ENCODE measurements at regions not wholly inside any gene's neighbourhood (a gene's known extent, or its start where the extent isn't known, plus 50 kb on each side); places are given as distances from the start of the nearest gene placed in this dataset.

DNA sequence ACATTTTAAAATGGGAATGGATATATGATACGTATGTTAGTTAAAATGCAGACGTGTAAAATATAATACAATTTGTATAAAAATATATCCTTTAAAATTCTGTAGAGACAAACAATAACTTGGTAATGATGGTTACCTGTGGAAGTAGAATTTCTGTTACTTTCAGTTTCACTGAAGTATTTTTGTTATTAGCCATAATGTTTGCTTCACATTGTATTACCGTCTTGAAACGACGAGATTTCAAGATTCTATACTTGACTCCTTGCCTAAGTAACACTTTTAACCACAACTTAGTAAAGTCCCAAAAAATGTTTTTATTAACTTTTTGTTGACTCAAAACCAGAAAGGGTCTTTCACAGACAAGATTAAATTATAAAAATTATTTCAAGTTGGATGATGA, 488.3 kb upstream of the VRK2 start:
- no peak for DNase-seq (ENCODE audit: low read depth)

DNA sequence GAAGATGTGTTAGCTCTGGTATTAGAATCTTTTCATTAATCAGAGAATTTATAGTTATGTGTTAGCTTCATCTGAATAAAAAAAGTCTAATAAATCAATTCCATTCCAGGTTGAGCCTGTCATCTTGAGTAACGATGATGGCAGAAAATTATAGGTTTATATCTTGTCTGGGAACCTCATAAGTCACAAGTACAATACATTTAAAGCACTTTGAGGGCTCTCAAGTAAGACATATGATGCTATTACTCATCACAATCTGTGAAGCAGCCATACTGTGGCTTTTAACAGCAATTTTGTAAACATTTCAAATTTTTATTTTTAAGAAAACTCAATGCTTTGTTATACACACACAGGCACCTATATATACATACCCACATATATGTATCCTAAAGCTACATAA, 484.1 kb upstream of the VRK2 start:
- no peak for DNase-seq (ENCODE audit: low read depth)

DNA sequence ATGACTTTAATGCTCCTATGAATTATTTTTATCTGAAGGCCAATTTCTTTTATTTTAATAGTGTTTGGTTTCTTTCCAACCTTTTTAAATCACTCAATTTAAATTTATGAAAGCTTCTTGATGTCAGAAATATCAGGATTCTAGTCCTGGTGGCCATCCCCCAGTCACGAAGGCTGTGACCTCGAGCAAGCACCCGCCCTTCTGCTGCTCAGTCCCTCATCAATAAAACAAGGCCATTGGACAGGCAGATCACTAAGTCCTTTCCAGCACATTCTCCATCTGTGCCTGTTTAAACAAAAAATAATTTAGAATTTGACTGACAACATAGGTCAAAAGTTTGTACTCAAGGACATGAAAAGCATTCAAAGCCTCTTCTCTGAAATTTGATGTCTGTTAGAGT, 483.6 kb upstream of the VRK2 start:
- DNase-seq (ENCODE audit: low read depth) = no peak

DNA sequence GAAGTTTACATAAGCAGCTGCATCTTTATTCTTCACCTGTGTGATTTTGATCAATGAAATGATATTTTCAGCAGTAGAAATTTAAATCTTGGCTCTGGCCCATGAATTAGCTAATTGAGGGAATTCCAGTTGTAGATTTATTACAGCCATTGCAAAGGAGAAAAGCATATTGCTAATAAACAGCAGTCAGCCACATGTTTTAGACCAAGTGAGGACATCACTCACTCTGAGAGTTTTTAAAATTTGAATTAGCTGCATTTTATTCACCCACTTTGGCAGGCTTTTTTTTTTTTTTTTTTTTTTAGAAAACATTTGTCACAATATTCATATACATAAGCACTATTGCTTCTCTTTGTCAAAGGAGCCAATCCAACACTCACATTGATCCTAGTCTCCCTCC, 479.4 kb upstream of the VRK2 start:
- DNase-seq (ENCODE audit: low read depth) = no peak

DNA sequence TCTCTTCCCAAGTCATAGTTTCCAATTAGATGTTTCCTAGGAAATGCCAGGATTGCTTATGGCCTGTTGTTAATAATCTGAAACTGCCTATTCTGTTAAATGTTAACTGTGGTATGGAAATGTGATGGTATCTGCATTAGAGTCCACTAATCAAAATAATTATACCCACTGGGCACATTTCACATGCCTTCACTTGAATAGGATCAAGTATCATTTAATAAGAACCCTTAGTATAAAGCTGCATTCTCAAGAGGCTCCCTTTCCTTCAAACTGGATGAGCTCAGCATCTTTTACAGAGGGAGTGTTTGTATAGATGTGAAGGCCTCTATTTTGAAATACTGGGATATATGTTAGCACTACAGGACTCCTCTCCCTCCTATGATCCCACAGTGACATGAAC, 477.2 kb upstream of the VRK2 start:
- no peak for DNase-seq (ENCODE audit: low read depth)

DNA sequence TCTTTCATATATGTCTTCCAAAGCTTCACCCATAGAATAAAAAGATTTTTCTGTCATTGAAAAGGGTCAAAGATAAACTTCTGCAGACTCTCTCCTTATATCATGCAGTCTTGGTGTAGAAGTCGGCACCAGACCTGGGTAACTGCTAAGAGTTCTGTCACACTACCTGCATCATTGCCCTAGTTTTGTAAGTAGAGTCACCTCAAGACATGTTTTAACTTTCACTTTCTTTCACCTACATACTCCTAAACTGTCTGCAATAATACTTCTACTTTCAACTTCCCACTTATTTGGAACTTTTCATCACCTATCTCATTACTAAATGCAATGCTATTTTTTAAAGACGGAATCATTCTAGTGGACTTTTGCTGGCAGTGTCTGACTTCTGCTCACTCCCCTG, 475.6 kb upstream of the VRK2 start:
- no peak for DNase-seq (ENCODE audit: low read depth)

DNA sequence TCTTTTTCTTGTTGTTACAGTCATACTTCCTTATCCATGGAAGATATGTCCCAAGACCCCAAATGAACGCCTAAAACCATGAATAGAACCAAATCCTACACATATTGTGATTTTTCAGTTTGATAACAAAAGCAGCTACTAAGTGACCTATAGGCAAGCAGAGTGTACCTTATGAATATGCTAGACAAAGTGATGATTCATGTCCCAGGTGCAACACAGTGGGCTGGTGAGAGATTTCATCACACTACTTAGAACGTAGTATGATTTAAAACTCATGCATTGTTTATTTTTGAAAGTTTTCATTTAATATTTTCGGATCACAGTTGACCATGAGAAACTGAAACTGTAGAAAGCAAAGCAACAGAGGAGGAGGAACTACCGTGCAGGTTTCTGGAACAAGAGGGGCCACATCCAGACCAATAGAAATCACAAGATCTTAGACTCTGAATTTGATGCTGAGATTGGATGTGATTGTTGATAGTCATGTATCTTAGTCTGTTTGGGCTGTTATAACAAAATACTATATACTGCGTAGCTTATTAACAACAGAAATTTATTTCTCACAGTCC, 470.8 kb upstream of the VRK2 start:
- no peak for DNase-seq (ENCODE audit: low read depth)

DNA sequence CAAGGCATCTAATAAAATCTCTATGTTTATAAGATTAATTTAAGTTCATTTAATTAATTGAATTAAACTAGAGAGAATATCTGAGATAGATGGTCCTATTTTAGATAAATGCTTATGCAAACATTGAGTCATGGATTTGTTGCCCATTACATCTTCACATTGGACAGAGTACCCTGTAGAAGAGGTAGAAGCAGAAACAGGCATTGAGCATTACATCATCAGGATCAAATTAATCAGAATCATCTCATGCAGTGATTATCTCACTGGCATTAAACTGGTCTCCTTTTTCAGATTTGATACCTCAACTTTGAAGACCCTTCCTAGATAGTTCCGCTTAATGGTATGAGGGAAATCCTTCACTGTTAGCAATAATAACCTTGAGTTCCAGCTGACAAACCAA, 469.6 kb upstream of the VRK2 start:
- no peak for DNase-seq (ENCODE audit: low read depth)

DNA sequence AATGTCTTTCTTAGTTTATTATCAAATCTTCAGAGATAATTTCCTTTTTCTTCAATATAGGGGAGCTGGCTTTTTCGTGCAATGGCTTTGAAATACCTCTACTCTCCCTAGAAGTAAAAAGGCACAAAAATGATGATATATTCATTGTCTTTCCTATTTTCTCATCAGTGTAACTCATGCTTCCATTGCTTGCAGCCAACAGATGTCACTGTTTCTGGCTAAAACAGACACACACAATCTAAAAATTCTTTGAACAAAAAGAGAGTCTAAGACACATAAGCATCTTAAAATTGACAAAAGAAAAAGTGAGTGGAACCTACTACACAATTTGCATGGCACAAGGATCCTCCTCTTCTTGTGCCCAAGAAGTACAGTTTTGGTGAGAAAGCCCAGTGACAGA, 448.7 kb upstream of the VRK2 start:
- no peak for DNase-seq (ENCODE audit: low read depth)

DNA sequence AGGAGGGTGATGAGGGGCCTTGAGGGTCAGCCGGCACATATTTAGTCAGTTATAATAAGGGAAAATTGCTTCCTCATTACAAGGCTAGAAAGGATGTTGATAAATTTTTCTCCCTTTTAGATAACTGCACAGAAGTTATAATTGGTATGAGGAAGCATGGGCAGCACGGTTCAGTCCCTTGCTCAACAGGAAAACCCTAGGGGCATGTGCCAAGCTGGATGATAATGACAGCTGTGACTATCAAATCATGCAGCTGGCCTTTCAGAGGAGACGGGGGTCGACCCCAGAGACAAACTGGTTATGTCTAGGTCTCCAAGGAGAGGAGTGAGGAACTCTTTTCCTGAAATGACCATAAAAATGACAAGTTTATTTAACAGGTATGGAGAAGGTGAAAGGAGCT, 448.1 kb upstream of the VRK2 start:
- DNase-seq (ENCODE audit: low read depth) = no peak

DNA sequence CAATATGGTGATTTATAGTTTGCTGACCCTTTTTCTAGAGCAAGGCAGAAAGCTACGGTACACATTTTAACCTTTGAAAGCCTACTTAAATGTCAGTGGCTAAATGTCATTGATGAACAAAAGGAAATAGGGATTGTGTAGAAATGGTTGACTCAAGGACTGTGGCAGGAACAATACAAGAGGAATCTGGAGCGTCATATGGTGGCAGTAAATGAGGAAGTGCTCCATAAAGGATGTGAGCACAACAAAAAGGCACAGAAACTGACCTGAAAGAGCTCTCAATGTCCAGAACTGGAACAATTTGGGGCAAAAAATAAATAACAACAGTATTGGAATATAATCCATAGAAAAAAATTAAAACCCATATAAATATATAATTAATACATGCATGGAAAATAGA, 443.9 kb upstream of the VRK2 start:
- no peak for DNase-seq (ENCODE audit: low read depth)

DNA sequence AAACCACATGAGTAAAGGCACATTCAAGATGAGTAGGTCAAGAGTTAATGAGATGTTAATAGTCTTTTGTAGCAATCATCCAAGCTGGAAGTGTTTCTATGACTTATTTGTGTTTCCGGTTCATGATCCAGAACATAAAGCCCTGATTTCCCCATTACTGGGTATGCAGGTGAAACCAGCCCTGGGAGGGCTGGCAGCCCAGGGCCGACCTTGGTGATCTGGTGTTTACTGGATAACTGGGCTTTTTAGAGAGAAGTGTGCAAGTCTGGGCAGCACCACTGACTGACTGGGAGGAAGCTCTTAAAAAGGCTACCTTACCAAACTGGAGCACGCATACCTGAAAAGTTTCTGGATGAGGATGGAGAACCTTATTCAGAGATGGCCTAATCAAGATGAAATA, 431.6 kb upstream of the VRK2 start:
- DNase-seq (ENCODE audit: low read depth) = no peak

DNA sequence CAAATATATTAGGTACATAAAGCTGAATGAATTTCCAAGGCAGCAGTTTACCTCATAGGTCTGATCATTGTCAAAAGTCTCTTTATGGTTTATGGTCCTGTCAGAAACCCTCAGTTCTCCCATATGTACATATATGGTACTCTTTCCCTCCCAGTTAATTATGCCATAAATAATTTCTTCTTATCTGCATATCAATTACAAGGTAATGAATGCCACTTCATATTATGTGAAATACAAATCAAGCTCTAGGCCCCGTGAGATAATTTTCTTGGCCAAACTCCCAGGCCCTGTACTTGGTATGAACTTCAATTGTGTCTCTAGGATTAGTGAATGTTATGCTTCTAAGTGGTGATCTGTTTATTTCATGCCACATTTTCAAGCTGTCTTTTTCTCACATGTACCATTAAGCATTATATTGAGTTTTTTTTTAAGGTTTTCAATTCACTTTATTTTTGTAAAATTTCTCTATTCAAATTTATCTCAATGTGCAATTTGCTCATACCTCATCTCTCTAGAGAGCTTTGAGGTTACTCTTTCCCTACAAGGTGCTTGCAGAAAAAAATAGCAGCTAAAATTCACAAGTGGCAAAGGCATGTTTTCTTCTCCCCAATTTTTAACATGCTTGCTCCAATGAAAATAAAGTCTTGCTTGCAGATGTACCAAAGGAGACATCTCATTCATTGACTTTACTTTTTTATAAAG, 430.6 kb upstream of the VRK2 start:
- peak; percentile 7 for DNase-seq (ENCODE audit: low read depth)

DNA sequence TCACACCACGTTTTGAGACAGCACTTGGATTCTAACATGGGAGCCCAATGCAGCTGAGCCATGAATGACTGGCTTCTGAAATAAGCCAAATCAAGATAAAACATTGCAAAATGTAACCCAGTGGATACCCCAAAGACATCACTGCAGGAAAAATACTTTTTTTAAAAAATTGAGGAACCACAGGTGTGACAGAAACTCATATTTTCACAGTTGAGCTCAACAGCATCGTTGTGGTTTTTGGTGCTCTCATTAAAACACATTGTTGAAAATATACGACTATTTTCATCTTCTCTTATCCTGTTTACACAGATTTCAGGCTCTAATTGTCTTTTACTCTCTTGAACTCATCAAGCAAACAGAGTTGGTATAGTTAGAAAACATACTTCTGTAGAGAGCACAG, 429.3 kb upstream of the VRK2 start:
- no peak for DNase-seq (ENCODE audit: low read depth)

DNA sequence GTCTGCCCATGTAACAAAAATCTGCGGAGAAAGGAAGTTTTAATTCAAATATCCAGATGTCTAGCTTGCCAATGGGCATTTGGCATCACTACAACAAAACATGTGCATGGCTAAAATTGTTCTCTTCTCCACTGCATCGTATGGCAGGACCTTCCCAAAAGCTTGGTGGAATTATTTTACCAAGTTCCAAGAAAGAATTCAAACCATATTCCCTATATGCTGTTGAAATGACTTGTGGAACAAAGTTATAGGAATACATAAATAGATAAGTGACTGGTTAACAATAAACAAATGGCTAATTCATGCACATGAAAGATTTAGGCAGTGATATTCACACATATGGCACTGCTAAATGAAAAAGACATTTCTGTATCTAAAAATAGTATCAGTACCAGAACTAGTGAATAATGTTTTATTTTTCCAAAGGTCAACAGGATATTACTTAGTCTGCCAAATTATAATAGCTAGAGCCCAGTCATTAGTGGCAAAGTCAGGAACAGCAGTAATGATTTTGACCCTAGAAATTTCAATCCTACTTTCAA, 425.4 kb upstream of the VRK2 start:
- no peak for DNase-seq (ENCODE audit: low read depth)

DNA sequence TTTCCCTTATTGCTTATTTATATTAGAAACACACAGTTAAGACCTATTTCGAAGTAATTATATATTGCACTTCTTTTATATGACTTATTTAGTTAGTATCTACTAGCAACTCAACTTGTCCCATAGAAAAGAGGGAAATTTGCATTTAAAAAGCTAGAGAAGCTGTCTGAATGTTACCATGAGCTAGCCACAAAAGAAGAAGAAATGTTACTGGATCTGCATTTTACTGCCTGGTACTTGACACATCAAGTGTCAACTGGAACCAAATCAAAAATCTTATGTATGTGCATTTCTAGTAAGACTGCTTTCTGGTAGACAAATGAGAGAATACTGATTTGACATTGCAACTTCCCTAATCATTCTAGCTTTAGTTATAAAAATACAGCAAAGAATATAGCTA, 424.6 kb upstream of the VRK2 start:
- DNase-seq (ENCODE audit: low read depth) = no peak

DNA sequence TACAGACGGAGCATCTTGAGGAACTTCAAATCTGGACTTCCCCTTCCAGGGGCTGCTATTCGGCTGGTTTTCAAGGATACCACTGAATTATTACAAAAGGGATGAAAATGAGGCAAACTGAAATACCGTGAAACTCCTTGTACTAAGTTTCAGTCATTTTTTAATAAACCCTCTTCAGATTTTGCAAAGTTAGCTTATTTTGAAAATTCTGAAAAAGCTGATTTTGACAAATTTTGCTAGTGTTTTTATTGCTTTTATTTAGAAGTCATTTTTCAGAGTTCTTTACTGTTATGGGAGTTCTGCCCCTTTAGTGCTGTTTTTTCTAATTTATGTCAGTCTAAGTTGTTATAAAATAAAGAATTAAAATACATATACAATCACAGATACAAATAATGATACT, 390.4 kb upstream of the VRK2 start:
- DNase-seq (ENCODE audit: low read depth) = no peak

DNA sequence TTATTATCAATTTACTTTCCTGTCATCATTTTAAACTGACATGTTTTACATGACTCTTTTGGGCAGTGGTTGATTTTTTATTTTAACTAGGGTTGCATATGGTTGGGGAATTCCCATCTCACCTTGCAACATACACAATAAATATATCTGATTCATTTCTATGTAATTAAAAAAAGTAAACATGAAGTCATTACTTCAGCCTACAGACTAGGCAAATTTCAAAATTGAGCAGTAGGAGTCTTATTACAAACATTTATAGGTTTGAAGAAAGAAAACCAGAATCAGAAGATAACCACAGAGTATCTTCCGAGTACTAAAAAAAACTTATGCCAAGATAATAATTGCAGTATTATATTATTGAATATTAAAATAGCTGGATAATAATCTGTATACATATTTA, 377.0 kb upstream of the VRK2 start:
- DNase-seq (ENCODE audit: low read depth) = no peak

DNA sequence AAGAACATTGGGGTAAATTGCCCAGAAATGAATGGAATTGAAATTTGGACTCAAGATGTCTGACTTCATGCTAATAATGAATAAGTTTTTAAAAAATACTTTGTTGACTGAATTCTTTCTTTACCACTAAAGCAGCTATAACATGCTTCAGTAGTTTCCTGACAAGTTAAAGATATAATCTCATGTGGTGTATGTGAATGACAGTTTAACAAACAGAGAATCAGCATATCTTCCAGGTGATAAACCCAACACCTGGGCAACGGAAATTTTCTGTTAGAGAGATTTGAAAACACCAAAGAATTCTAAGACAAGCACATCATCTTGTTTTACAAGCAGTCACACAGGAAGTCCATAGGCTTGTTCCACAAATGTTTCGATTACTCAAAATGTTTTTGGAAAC, 372.6 kb upstream of the VRK2 start:
- DNase-seq (ENCODE audit: low read depth) = no peak

DNA sequence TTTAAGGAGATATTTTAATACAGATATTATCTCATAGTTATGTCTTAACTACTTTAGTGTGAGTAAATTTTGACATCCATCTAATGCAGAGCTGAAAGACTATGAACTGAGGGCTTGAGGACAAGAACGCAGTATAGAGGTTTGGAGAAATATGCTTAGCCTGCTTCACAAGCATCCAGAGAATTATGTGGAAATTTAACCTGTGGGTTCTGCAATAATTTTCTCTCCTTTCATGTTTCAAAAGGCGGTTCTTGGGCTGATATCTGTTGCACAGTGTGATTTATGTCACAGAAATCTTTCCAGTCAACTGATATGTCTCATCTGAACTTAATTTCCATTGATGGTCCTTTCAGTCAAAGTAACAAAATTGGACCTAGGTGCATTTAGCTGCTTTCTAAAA, 371.9 kb upstream of the VRK2 start:
- no peak for DNase-seq (ENCODE audit: low read depth)

DNA sequence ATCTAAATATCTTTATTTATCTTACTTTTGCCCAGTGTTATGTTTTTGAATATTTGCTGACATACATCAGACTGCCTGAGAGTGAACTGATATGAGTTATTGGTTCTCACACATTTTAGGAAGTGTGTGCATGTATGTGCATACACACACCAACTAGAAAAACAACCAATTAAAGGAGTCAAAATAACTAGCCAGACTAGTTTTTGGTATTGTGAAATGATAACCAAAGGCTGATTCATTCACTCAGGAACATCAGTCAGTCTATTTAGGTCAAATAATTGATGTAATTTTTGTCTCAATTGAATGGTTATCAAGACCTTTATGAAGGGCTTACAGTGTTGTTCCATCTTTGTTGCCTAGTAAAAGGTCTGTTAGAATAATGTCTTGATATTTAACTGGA, 369.3 kb upstream of the VRK2 start:
- DNase-seq (ENCODE audit: low read depth) = no peak

DNA sequence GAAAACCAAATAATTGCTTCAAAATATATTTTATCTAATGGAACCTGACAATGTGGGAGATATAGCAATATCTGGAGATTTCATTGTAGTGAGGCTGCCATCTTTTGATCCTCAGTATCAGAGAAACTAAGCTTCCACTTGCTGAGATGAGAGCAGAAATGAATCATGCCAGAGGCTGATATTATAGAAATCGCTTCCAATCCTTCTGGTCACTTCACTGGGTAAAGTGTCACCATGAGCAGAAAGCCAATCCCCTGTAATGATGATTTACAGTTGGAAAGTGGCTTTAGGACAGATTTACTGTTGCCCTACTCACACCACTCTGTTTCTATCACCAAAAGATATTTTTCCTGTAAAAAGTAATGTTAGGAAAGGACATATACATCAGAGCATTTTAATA, 365.0 kb upstream of the VRK2 start:
- DNase-seq (ENCODE audit: low read depth) = no peak

DNA sequence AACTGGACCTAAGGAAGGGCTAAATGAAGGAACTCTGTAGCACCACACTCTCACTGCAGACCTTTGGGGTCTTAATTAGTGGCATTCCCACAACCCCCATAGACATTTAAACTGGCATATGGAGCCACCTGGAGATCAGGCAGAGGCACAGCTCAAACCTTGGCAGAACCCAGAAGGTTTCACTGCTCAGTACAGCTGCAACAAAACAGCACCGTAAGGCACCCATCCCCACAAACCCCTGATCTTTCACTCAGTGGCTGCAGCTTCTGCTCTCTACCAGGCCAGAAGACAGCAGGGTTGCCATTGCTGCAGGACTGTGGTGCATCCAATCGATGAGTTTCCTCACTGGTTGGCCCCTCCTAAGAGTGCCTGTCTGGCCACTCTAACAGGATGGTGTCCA, 361.6 kb upstream of the VRK2 start:
- DNase-seq (ENCODE audit: low read depth) = no peak

DNA sequence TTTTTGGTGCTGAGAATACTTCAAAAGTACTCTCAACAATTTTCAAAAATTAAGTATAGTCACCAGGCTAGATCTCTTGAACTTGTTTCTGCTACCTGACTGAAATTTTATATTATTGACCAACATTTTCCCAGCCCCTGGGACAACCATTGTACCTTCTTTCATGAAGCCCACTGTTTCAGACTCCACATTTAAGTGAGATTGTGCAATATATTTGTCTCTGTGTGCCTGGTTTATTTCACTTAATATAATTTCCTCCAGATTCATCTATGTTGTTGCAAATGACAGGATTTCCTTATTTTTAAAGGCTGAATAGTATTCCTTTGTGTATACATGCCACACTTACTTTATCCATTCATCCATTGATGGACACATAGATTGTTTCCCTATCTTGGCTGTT, 354.2 kb upstream of the VRK2 start:
- DNase-seq (ENCODE audit: low read depth) = no peak

Measured in myocyte (in vitro differentiated cells).